ENCODE measurements at regions not wholly inside any gene's neighbourhood (a gene's known extent, or its start where the extent isn't known, plus 50 kb on each side); places are given as distances from the start of the nearest gene placed in this dataset.

DNA sequence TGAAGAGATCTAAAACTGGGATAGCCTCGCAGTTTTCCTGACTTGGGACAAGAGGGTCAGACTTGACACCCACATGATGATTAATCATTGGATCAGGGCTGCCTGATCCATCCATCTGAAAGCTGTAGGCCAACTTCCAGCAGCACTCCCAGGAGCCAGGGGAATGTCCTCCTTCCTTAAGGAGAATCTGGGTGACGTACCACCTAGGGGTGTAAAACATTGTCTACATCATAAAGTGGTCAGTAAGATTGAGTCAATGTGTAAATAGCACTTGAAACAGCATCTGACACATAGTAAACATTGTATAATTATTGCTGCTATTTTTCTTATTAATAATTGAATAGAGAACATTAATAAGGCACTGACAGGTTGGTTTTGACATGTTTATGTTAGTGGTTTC is 392.8 kb downstream of the JRKL start:
- ATAC-seq (ENCODE audit: low read depth), result no peak
- Histone ChIP-seq H3K4me2 (replicated peaks; ENCODE audit: low read depth, low read length, poor library complexity, severe bottlenecking) (no peak overlapping the region), H3K27ac (ENCODE audit: low read length in 2 of 2) (no peak overlapping the region), H3K9me3 (ENCODE audit: control extremely low read depth in 1 of 3, control insufficient read depth in 2 of 3, insufficient read depth in 1 of 3, low read length in 2 of 3) (no peaks in the 10 kb centered on the region), H2AFZ (ENCODE audit: insufficient read depth, low read depth, low read length, poor library complexity, severe bottlenecking) (no peak overlapping the region), H3K4me1 (ENCODE audit: control insufficient read depth in 2 of 2, insufficient read depth in 2 of 2, low read length in 2 of 2) (no peaks in the 10 kb centered on the region), H3K36me3 (replicated peaks in 1 of 2; ENCODE audit: control extremely low read depth in 1 of 2, control insufficient read depth in 1 of 2, extremely low read depth in 1 of 2, insufficient read depth in 2 of 2, low read length in 1 of 2) (no peaks in the 10 kb centered on the region), H4K20me1 (ENCODE audit: control insufficient read depth, insufficient read depth, low read length, poor library complexity, severe bottlenecking) (no peaks in the 10 kb centered on the region), H3K27me3 (replicated peaks in 1 of 4; ENCODE audit: control extremely low read depth in 1 of 4, control insufficient read depth in 3 of 4, insufficient read depth in 4 of 4, low read length in 3 of 4) (no peaks in the 10 kb centered on the region), H3K4me3 (ENCODE audit: control extremely low read depth in 1 of 5, extremely low read depth in 1 of 5, insufficient read depth in 1 of 5, low read depth in 2 of 5, low read length in 4 of 5) (no peak overlapping the region), H3K79me2 (ENCODE audit: control insufficient read depth, insufficient read depth, low read length) (no peaks in the 10 kb centered on the region), H3K9ac (ENCODE audit: low read length) (no peak overlapping the region)
- Mint-ChIP-seq H3K27ac (no peak overlapping the region), H3K4me3 (no peak overlapping the region), H3K4me1 (no peaks in the 10 kb centered on the region), H3K9me3 (ENCODE audit: insufficient read depth) (peaks cover 4% of the 10 kb centered on the region), H3K27me3 (no peaks in the 10 kb centered on the region)
- WGBS (ENCODE audit: insufficient coverage), result 64% methylated on average over 1 of the region's 2 CpGs
- DNase-seq, result no peak
- CTCF ChIA-PET, result no interaction called here
- POLR2A ChIA-PET, result no interaction called here
- intact Hi-C loops (cut with micrococcal nuclease), result no loop called here
- TF ChIP-seq CTCF (IDR thresholded peaks at IDR 0.05), result no peak
- no peak for TF ChIP-seq EZH2 (IDR thresholded peaks at IDR 0.05; ENCODE audit: borderline replicate concordance, insufficient read depth, low read depth, low read length, poor library complexity, severe bottlenecking)

DNA sequence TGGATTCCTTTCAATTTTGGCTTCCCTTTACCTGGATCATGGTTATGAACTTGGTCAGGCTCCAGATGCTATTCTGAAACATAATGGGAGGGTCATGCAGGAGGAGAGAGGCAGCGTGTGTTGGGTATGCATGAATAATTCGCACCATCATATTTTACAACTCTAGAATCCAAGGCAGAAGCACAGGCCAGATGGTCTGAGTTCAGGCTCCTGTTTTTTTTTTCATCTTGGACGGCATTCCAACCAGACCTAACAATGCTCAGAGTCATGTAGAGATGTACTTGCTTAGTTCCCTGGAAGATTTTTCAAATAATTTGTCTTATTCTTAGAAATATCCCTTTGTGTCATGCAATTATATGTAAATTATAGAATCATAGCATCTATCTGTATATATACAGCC is 393.5 kb downstream of the JRKL start:
- Mint-ChIP-seq H3K4me3 (no peak overlapping the region), H3K27ac (no peak overlapping the region), H3K27me3 (no peaks in the 10 kb centered on the region), H3K4me1 (no peaks in the 10 kb centered on the region), H3K9me3 (ENCODE audit: insufficient read depth) (peaks cover 4% of the 10 kb centered on the region)
- ChIA-PET CTCF (no interaction called here), POLR2A (no interaction called here)
- no CpG with 5 or more reads among the region's 3 CpGs for WGBS (ENCODE audit: insufficient coverage)
- ATAC-seq (ENCODE audit: low read depth), result no peak
- Histone ChIP-seq H3K27ac (ENCODE audit: low read length in 2 of 2) (no peak overlapping the region), H3K79me2 (ENCODE audit: control insufficient read depth, insufficient read depth, low read length) (no peaks in the 10 kb centered on the region), H3K4me2 (replicated peaks; ENCODE audit: low read depth, low read length, poor library complexity, severe bottlenecking) (no peak overlapping the region), H3K9me3 (ENCODE audit: control extremely low read depth in 1 of 3, control insufficient read depth in 2 of 3, insufficient read depth in 1 of 3, low read length in 2 of 3) (no peaks in the 10 kb centered on the region), H3K36me3 (replicated peaks in 1 of 2; ENCODE audit: control extremely low read depth in 1 of 2, control insufficient read depth in 1 of 2, extremely low read depth in 1 of 2, insufficient read depth in 2 of 2, low read length in 1 of 2) (no peaks in the 10 kb centered on the region), H3K4me3 (ENCODE audit: control extremely low read depth in 1 of 5, extremely low read depth in 1 of 5, insufficient read depth in 1 of 5, low read depth in 2 of 5, low read length in 4 of 5) (no peak overlapping the region), H2AFZ (ENCODE audit: insufficient read depth, low read depth, low read length, poor library complexity, severe bottlenecking) (no peak overlapping the region), H3K9ac (ENCODE audit: low read length) (no peak overlapping the region), H3K4me1 (ENCODE audit: control insufficient read depth in 2 of 2, insufficient read depth in 2 of 2, low read length in 2 of 2) (no peaks in the 10 kb centered on the region), H3K27me3 (replicated peaks in 1 of 4; ENCODE audit: control extremely low read depth in 1 of 4, control insufficient read depth in 3 of 4, insufficient read depth in 4 of 4, low read length in 3 of 4) (no peaks in the 10 kb centered on the region), H4K20me1 (ENCODE audit: control insufficient read depth, insufficient read depth, low read length, poor library complexity, severe bottlenecking) (no peaks in the 10 kb centered on the region)
- TF ChIP-seq CTCF (IDR thresholded peaks at IDR 0.05), result no peak
- no peak for TF ChIP-seq EZH2 (IDR thresholded peaks at IDR 0.05; ENCODE audit: borderline replicate concordance, insufficient read depth, low read depth, low read length, poor library complexity, severe bottlenecking)
- intact Hi-C loops (cut with micrococcal nuclease), result no loop called here
- DNase-seq, result no peak
